HepG2 (cell line): ENCODE measurements at regions not wholly inside any gene's neighbourhood (a gene's known extent, or its start where the extent isn't known, plus 50 kb on each side); places are given as distances from the start of the nearest gene placed in this dataset.

Experiments
- BCL3 ChIP-seq: sonication (generic); formaldehyde crosslinking; IDR thresholded peaks from 2 replicates; pipeline ENCODE4 v1.5.1; 2020; ENCODE audit warnings: mild to moderate bottlenecking, missing genetic modification reagents, moderate library complexity
- JUN ChIP-seq: sonication (generic); formaldehyde crosslinking; IDR thresholded peaks from 2 replicates; pipeline ENCODE4 v1.4.0; 2020; ENCODE audit warnings: mild to moderate bottlenecking, missing genetic modification reagents
- PRDM10 ChIP-seq: sonication (generic); formaldehyde crosslinking; IDR thresholded peaks from 2 replicates; pipeline ENCODE4 v1.4.0; 2020; ENCODE audit warnings: low read depth, missing genetic modification reagents
- PRPF4 ChIP-seq: fragments of 200-400 bp; formaldehyde crosslinking; IDR thresholded peaks from 2 replicates; pipeline ENCODE4 v1.6.1; 2016; ENCODE audit warnings: low read length, low read depth; ENCODE audit not compliant: poor library complexity, severe bottlenecking
- SMAD9 ChIP-seq: sonication (generic); formaldehyde crosslinking; IDR thresholded peaks from 2 replicates; pipeline ENCODE4 v1.5.1; 2020; ENCODE audit warnings: mild to moderate bottlenecking, missing genetic modification reagents
- THAP11 ChIP-seq: IDR thresholded peaks from 2 replicates; pipeline ENCODE4 v1.6.1; 2016; ENCODE audit warnings: missing biosample characterization, missing genetic modification reagents
- ZNF513 ChIP-seq: sonication (generic); formaldehyde crosslinking; conservative IDR thresholded peaks from 2 replicates; pipeline ENCODE4 v1.5.0; 2020; ENCODE audit warnings: missing genetic modification reagents
- ZNF614 ChIP-seq: IDR thresholded peaks from 2 replicates; pipeline ENCODE4 v1.6.1; 2018; ENCODE audit warnings: missing biosample characterization, missing genetic modification reagents, inconsistent platforms, borderline replicate concordance

- TF ChIP-seq PRDM10 (CRISPR knock-in tag) (no peak), BCL3 (no peak), JUN (no peak), THAP11 (no peak), PRPF4 (no peak), SMAD9 (CRISPR knock-in tag) (no peak), ZNF614 (CRISPR knock-in tag) (no peak), ZNF513 (CRISPR knock-in tag) (no peak)
Measured at GRCh38 chr4:10738826-10739489, 54.4 kb upstream of the CLNK start (continued).
